Parathyroid adenoma (tissue), 2 donors: ENCODE measurements at regions not wholly inside any gene's neighbourhood (a gene's known extent, or its start where the extent isn't known, plus 50 kb on each side); places are given as distances from the start of the nearest gene placed in this dataset.

Experiments used
- H2AFZ ChIP-seq: fragments of 300-600 bp; sonication (generic); one replicate; pipeline ENCODE4 v1.7.0; 2017; ENCODE audit warnings: antibody characterized with exemption, mild to moderate bottlenecking
- H3K27ac ChIP-seq: fragments of 300-600 bp; sonication (generic); one replicate; pipeline ENCODE4 v1.7.0; 2017
- H3K27me3 ChIP-seq: fragments of 300-600 bp; sonication (generic); one replicate; pipeline ENCODE4 v1.7.0; 2017; ENCODE audit warnings: low read length; ENCODE audit not compliant: control insufficient read depth, insufficient read depth
- H3K36me3 ChIP-seq: fragments of 300-600 bp; sonication (generic); one replicate; pipeline ENCODE4 v1.7.0; 2017; ENCODE audit warnings: low read length; ENCODE audit not compliant: control insufficient read depth, insufficient read depth
- H3K4me1 ChIP-seq: fragments of 300-600 bp; sonication (generic); one replicate; pipeline ENCODE4 v1.7.0; 2017; ENCODE audit warnings: control low read depth
- H3K4me2 ChIP-seq: fragments of 300-600 bp; sonication (generic); one replicate; pipeline ENCODE4 v1.7.0; 2017; ENCODE audit warnings: low read length
- H3K4me3 ChIP-seq: fragments of 300-600 bp; sonication (generic); one replicate; pipeline ENCODE4 v1.7.0; 2017; ENCODE audit warnings: low read depth, low read length
- H3K79me2 ChIP-seq: fragments of 300-600 bp; sonication (generic); one replicate; pipeline ENCODE4 v1.7.0; 2017; ENCODE audit warnings: control low read depth
- H3K9ac ChIP-seq: fragments of 300-600 bp; sonication (generic); one replicate; pipeline ENCODE4 v1.7.0; 2017; ENCODE audit warnings: mild to moderate bottlenecking
- H3K9me3 ChIP-seq: fragments of 300-600 bp; sonication (generic); one replicate; pipeline ENCODE4 v1.7.0; 2017; ENCODE audit warnings: low read length; ENCODE audit not compliant: control insufficient read depth
- TF ChIP-seq, protein P1 (sequence below): fragments of 300-600 bp; sonication (generic); IDR thresholded peaks from one replicate; pipeline ENCODE4 v1.7.0; 2017; ENCODE audit warnings: antibody characterized with exemption, mild to moderate bottlenecking
- donor health status: primary hyperparathyroidism.

DNA sequence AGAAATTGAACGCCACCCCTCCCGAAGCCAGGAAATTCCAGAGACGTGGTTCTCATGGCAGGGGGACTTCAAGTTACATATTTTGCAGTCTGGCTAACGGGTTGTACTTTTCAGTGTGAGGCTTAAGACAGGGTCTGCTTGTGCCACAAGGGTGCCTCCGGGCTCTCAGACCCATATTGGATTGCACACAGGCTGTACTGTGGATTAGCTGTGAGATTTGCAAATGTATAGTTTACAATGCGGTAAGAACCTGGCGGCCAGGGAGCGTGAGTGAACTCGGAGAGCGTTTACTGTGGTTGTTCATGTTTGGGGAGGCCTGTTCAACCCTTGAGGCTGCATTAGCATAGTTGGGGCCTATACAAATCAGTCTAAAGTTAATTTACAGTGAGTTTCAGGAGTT lies 143.9 kb upstream of the SIX2 start:
- Histone ChIP-seq H3K9ac (no peak overlapping the region), H2AFZ (no peak overlapping the region), H3K4me3 (no peak overlapping the region), H3K36me3 (no peaks in the 10 kb centered on the region), H3K4me2 (no peak overlapping the region), H3K27ac (no peak overlapping the region), H3K4me1 (no peaks in the 10 kb centered on the region), H3K27me3 (no peaks in the 10 kb centered on the region), H3K9me3 (no peaks in the 10 kb centered on the region), H3K79me2 (no peaks in the 10 kb centered on the region)
- TF ChIP-seq, protein P1, sequence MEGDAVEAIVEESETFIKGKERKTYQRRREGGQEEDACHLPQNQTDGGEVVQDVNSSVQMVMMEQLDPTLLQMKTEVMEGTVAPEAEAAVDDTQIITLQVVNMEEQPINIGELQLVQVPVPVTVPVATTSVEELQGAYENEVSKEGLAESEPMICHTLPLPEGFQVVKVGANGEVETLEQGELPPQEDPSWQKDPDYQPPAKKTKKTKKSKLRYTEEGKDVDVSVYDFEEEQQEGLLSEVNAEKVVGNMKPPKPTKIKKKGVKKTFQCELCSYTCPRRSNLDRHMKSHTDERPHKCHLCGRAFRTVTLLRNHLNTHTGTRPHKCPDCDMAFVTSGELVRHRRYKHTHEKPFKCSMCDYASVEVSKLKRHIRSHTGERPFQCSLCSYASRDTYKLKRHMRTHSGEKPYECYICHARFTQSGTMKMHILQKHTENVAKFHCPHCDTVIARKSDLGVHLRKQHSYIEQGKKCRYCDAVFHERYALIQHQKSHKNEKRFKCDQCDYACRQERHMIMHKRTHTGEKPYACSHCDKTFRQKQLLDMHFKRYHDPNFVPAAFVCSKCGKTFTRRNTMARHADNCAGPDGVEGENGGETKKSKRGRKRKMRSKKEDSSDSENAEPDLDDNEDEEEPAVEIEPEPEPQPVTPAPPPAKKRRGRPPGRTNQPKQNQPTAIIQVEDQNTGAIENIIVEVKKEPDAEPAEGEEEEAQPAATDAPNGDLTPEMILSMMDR = no peak

DNA sequence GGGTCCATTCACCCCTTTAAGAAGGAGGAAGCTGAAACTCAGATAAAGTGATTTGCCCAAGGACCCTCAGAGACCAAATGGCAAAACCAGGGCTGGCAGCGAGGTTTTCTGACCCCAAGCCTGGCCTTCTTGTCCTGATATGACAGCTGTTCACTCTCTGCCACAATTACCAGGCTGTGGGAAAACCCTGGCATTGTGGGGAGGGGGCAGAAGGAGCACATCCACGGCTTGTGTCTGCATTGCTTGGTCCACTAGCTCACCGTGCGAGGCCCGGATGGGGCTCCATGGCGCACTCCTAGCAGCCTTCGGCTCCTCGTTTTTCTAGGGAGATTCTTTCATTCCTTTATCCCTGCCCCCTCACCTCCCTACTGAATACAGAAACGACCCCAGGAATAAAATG lies 143.4 kb upstream of the SIX2 start:
- no peak overlapping the region for H3K4me2 ChIP-seq
- no peak overlapping the region for H2AFZ ChIP-seq
- no peaks in the 10 kb centered on the region for H3K79me2 ChIP-seq
- no peaks in the 10 kb centered on the region for H3K9me3 ChIP-seq
- H3K27ac ChIP-seq = no peak overlapping the region
- no peak overlapping the region for H3K9ac ChIP-seq
- no peaks in the 10 kb centered on the region for H3K27me3 ChIP-seq
- no peak overlapping the region for H3K4me3 ChIP-seq
- H3K4me1 ChIP-seq = no peaks in the 10 kb centered on the region
- TF ChIP-seq, protein P1 = no peak
- no peaks in the 10 kb centered on the region for H3K36me3 ChIP-seq

DNA sequence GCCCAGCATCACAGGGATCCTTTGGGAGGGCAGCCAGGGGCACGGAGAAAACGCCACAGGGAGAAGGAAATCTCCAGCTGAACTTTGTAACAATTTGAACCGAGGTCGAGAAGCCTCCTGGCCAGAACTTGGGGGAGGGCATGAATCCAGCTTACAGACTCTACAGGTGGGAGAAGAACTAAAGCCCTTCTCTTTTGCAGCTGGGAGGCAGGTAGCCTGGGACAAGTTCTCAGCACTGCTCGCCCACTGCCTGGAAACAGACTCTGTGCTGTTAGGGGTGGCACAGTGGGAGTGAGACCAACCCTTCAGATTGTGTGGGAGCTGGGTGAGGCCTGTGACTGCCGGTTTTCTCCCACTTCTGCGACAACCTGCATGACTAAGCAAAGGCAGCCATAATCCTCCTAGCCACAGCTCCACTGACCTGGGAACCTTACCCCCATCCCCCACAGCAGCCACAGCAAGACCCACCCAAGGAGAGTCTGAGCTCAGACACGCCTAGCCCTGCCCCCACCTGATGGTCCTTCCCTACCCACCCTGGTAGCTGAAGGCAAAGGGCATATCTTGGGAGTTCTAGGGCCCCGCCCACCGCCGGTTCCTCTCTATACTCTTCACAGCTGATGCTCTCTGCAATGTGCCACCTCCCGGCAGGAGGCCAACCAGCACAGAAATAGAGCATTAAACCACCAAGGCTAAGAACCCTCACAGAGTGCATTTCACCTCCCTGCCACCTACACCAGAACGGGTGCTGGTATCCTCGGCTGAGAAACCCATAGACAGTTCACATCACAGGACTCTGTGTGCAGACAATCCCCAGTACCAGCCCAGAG lies 136.0 kb upstream of the SIX2 start:
- no peak overlapping the region for H3K4me3 ChIP-seq
- H3K27ac ChIP-seq = no peak overlapping the region
- H3K79me2 ChIP-seq = no peaks in the 10 kb centered on the region
- H3K27me3 ChIP-seq = no peaks in the 10 kb centered on the region
- H3K9me3 ChIP-seq = no peaks in the 10 kb centered on the region
- H3K36me3 ChIP-seq = no peaks in the 10 kb centered on the region
- no peaks in the 10 kb centered on the region for H3K4me1 ChIP-seq
- TF ChIP-seq, protein P1 = no peak
- no peak overlapping the region for H2AFZ ChIP-seq
- no peak overlapping the region for H3K9ac ChIP-seq
- H3K4me2 ChIP-seq = no peak overlapping the region

DNA sequence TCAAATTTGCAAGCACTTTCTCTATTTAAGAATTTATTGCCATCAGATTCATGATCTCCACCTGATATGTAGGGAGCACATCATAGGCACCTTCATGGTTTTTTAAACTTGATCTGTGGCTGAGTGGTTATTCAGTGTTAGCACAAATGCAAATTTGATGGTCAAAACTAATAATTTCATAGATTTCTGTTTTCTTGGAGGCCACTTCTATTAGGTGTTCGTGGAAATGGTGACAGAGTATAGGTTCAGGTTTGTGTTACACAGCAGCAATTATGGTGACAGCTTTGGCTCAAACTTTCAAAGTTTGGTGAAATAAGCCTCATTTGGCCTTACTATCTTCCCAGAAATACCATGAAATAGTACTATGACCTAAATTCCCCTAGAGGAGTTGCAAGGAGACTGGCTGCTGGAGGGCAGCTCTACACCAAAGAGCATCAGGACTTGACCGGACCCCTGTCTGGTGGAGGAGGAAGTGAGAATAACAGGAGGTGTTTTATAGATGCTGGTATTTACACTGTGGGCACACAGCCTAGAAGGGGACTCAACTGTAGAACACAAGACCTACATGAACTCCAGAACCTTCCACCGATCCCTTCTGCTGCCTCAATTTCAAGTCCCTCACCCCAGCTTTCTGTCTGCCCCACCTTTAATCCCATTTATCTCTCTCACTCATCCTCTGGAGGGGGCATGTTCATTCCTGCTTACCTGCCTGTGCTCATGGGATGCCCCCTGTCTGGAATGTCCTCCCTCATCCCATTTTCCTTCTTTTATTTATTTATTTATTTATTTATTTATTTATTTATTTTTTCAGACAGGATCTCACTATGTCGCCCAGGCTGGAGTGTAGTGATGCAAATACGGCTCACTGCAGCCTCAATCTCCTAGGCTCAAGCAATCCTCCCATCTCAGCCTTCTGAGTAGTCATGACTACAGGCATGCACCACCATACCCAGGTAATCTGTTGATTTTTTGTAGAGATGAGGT lies 132.9 kb upstream of the SIX2 start:
- Histone ChIP-seq H3K4me3 (no peak overlapping the region), H3K79me2 (no peaks in the 10 kb centered on the region), H3K9ac (no peak overlapping the region), H3K27me3 (peaks cover 4% of the 10 kb centered on the region), H3K27ac (no peak overlapping the region), H3K4me2 (no peak overlapping the region), H3K9me3 (no peaks in the 10 kb centered on the region), H3K4me1 (no peaks in the 10 kb centered on the region), H3K36me3 (no peaks in the 10 kb centered on the region), H2AFZ (no peak overlapping the region)
- TF ChIP-seq, protein P1 = no peak
